Naive thymus-derived CD4-positive, alpha-beta T cell (primary cell): ENCODE measurements at regions not wholly inside any gene's neighbourhood (a gene's known extent, or its start where the extent isn't known, plus 50 kb on each side); places are given as distances from the start of the nearest gene placed in this dataset.

ENCODE experiments used
- ATAC-seq: fragments of 150-1000 bp; cut with Tn5 transposase; 2 replicates; pipeline ENCODE4 v1.10.0; 2021; ENCODE audit warnings: mild to moderate bottlenecking, moderate library complexity
- CTCF ChIA-PET: fragments of 350-600 bp; sonication (Branson Sonifier 250); formaldehyde crosslinking; loops from one replicate; lab custom pipeline; 2021; ENCODE audit warnings: antibody characterized with exemption; lab: Charles Lee
- POLR2A ChIA-PET: fragments of 350-600 bp; sonication (Branson Sonifier 250); formaldehyde crosslinking; loops from one replicate; lab custom pipeline; 2021; ENCODE audit warnings: antibody characterized with exemption, inconsistent platforms; lab: Charles Lee
- DNase-seq, 9 donors: peaks; one replicate each; pipeline versions ENCODE4 v3.0.0 to v3.0.0-alpha.2; 2020 to 2022; ENCODE audit warnings: mixed read lengths in 1 of 9
- H3K27ac ChIP-seq: one replicate; pipeline ENCODE4 v1.7.0; 2013; ENCODE audit warnings: mild to moderate bottlenecking, low read depth, low read length, moderate library complexity
- H3K27me3 ChIP-seq, 2 donors: one replicate each; pipeline ENCODE4 v1.7.0; 2013; ENCODE audit warnings: low read length in 2 of 2, mild to moderate bottlenecking in 2 of 2, moderate library complexity in 2 of 2; ENCODE audit not compliant: control insufficient read depth in 2 of 2, insufficient read depth in 2 of 2
- H3K36me3 ChIP-seq, 3 experiments: 1 replicate in 2 of 3; 2 replicates in 1 of 3; pipeline ENCODE4 v1.7.0; 2013; ENCODE audit warnings: low read length in 3 of 3, mild to moderate bottlenecking in 3 of 3, moderate library complexity in 1 of 3; ENCODE audit not compliant: insufficient read depth in 3 of 3, control insufficient read depth in 2 of 3
- H3K4me1 ChIP-seq, 2 donors: one replicate each; pipeline ENCODE4 v1.7.0; 2013; ENCODE audit warnings: low read length in 2 of 2, mild to moderate bottlenecking in 2 of 2, moderate library complexity in 1 of 2; ENCODE audit not compliant: control insufficient read depth in 2 of 2, insufficient read depth in 2 of 2
- H3K4me3 ChIP-seq: 2 replicates; pipeline ENCODE4 v1.7.0; 2013; ENCODE audit warnings: mild to moderate bottlenecking, low read length
- H3K9me3 ChIP-seq, 3 experiments: 1 replicate in 2 of 3; 2 replicates in 1 of 3; pipeline ENCODE4 v1.7.0; 2013; ENCODE audit warnings: low read length in 3 of 3; ENCODE audit not compliant: control insufficient read depth in 2 of 3
- H3K27ac Mint-ChIP-seq, 9 donors: one replicate each; pipeline ENCODE4 v1.8.0; 2020 to 2022; ENCODE audit warnings: mixed read lengths in 9 of 9, mild to moderate bottlenecking in 8 of 9, moderate library complexity in 5 of 9, inconsistent platforms in 2 of 9
- H3K27me3 Mint-ChIP-seq, 5 donors: one replicate each; pipeline ENCODE4 v1.8.0; 2021 to 2022; ENCODE audit warnings: mixed read lengths in 5 of 5, mild to moderate bottlenecking in 1 of 5
- H3K36me3 Mint-ChIP-seq, 5 donors: one replicate each; pipeline ENCODE4 v1.8.0; 2020 to 2022; ENCODE audit warnings: mixed read lengths in 5 of 5, mild to moderate bottlenecking in 3 of 5, inconsistent platforms in 1 of 5
- H3K4me1 Mint-ChIP-seq, 7 donors: one replicate each; pipeline ENCODE4 v1.8.0; 2020 to 2022; ENCODE audit warnings: mixed read lengths in 7 of 7, mild to moderate bottlenecking in 3 of 7, inconsistent platforms in 1 of 7
- H3K4me3 Mint-ChIP-seq, 10 donors: one replicate each; pipeline ENCODE4 v1.8.0; 2020 to 2022; ENCODE audit warnings: mild to moderate bottlenecking in 10 of 10, mixed read lengths in 10 of 10, moderate library complexity in 6 of 10, inconsistent platforms in 2 of 10
- H3K9me3 Mint-ChIP-seq, 11 donors: one replicate each; pipeline ENCODE4 v1.8.0; 2020 to 2022; ENCODE audit warnings: mixed read lengths in 11 of 11, mild to moderate bottlenecking in 4 of 11, inconsistent platforms in 1 of 11, moderate library complexity in 1 of 11
- intact Hi-C, 2 donors: fragments of 100-400 bp; cut with micrococcal nuclease; formaldehyde crosslinking; loops; one replicate each; pipeline ENCODE4 v1.15.1; 2023

DNA sequence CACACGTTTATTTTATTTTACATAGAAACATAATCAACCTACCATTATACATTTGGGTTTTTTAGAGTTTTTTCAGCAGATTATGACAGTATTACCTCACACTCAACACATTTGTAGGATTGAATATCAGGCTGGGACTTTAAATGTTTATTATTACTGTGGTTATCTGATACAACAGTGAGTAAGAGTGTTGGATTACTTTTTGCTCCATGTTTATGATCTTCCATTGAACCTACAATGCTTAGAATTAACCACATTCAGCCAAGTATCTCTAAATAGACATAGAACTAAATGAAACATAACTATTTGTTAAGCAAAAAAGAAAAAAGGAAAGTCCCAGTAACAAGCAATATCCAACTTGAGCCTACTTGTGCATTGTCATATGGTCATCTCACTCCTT is 607.4 kb upstream of the PITX2 start:
- DNase-seq = no peak
- peaks cover 0 to 12% (median 5%) of the 10 kb centered on the region in 11 donors for H3K9me3 Mint-ChIP-seq
- H3K9me3 ChIP-seq = no peaks in the 10 kb centered on the region
- H3K27ac ChIP-seq = no peak overlapping the region
- H3K27ac Mint-ChIP-seq = no peak overlapping the region
- H3K4me1 ChIP-seq = no peaks in the 10 kb centered on the region
- CTCF ChIA-PET = no interaction called here
- intact Hi-C loops = no loop called here
- H3K4me3 Mint-ChIP-seq = no peak overlapping the region
- H3K27me3 Mint-ChIP-seq = no peaks in the 10 kb centered on the region
- H3K4me3 ChIP-seq = no peak overlapping the region
- no peaks in the 10 kb centered on the region for H3K27me3 ChIP-seq
- H3K36me3 Mint-ChIP-seq = peaks cover 0 to 3% (median 0%) of the 10 kb centered on the region in 5 donors
- POLR2A ChIA-PET = no interaction called here
- H3K36me3 ChIP-seq = no peaks in the 10 kb centered on the region
- ATAC-seq = no peak
- no peaks in the 10 kb centered on the region for H3K4me1 Mint-ChIP-seq

GRCh38 chr4:111231281-111231680 is 608.4 kb upstream of the PITX2 start:
- ATAC-seq = no peak
- H3K27me3 ChIP-seq = no peaks in the 10 kb centered on the region
- DNase-seq = no peak
- Mint-ChIP-seq H3K4me1 (no peaks in the 10 kb centered on the region), H3K4me3 (no peak overlapping the region), H3K9me3 (peaks cover 0 to 12% (median 5%) of the 10 kb centered on the region in 11 donors), H3K27me3 (no peaks in the 10 kb centered on the region), H3K27ac (no peak overlapping the region), H3K36me3 (peaks cover 0 to 3% (median 0%) of the 10 kb centered on the region in 5 donors)
- ChIA-PET CTCF (no interaction called here), POLR2A (no interaction called here)
- no peak overlapping the region for H3K27ac ChIP-seq
- no peak overlapping the region for H3K4me3 ChIP-seq
- no peaks in the 10 kb centered on the region for H3K9me3 ChIP-seq
- H3K36me3 ChIP-seq = no peaks in the 10 kb centered on the region
- no peaks in the 10 kb centered on the region for H3K4me1 ChIP-seq
- intact Hi-C loops = no loop called here

- Mint-ChIP-seq H3K4me1 (no peaks in the 10 kb centered on the region), H3K27me3 (no peaks in the 10 kb centered on the region), H3K4me3 (no peak overlapping the region), H3K36me3 (peaks cover 0 to 3% (median 0%) of the 10 kb centered on the region in 5 donors), H3K9me3 (peaks cover 0 to 10% (median 3%) of the 10 kb centered on the region in 11 donors), H3K27ac (no peak overlapping the region)
- DNase-seq (no peak), ATAC-seq (no peak)
- Histone ChIP-seq H3K27ac (no peak overlapping the region), H3K9me3 (no peaks in the 10 kb centered on the region), H3K27me3 (no peaks in the 10 kb centered on the region), H3K4me3 (no peak overlapping the region), H3K36me3 (no peaks in the 10 kb centered on the region), H3K4me1 (no peaks in the 10 kb centered on the region)
- intact Hi-C loops = no loop called here
- ChIA-PET POLR2A (no interaction called here), CTCF (no interaction called here)
These were observed 612.1 kb upstream of the PITX2 start for GRCh38 chr4:111234939-111235338.

DNA sequence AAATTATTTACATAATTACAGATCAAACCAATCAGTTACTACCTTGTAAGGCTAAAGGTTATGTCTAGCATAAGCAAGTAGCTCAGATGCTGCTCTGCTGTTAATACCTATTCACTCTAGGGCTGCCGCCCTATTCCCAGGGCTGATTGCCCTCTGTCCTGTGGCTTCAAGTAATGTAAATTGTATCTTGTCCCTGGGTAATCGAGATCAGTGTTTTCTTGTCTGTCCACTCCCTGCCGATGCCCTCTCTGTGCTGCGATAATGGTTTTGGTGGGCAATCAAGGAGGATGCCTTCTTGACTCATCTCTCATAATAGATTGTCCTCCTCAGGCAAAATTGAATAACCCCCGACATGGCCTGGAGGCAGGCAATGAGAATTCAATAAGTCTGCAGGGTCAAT is 641.0 kb upstream of the PITX2 start:
- intact Hi-C loops = no loop called here
- H3K4me3 ChIP-seq = no peak overlapping the region
- ChIA-PET CTCF (no interaction called here), POLR2A (no interaction called here)
- no peaks in the 10 kb centered on the region for H3K4me1 ChIP-seq
- H3K9me3 ChIP-seq = no peaks in the 10 kb centered on the region
- Mint-ChIP-seq H3K27ac (no peak overlapping the region), H3K9me3 (peaks cover 0 to 14% (median 0%) of the 10 kb centered on the region in 11 donors), H3K27me3 (no peaks in the 10 kb centered on the region), H3K4me1 (no peaks in the 10 kb centered on the region), H3K4me3 (no peak overlapping the region), H3K36me3 (no peaks in the 10 kb centered on the region)
- no peaks in the 10 kb centered on the region for H3K27me3 ChIP-seq
- no peak for DNase-seq
- ATAC-seq = no peak
- no peaks in the 10 kb centered on the region for H3K36me3 ChIP-seq
- no peak overlapping the region for H3K27ac ChIP-seq

DNA sequence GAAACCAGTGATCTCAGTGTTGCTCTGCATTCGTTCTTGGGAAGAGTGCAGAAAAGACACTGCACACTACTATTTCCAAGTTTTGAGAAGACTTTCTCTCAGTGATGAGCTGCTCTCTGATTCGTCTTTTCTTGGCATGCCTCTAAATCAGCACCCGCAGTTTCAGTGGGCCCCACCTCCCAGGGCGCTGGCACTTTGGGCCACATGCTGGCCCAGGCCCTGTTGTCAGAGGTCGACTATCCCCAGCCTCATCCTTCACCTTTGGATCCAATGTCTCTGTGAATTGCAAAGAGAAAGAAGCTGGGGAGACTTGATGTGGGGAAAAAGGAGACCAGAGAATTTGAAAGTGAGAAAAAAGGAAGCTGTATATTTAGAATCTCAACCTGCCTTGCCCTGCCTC is 644.1 kb upstream of the PITX2 start:
- H3K4me1 ChIP-seq = no peaks in the 10 kb centered on the region
- no peaks in the 10 kb centered on the region for H3K36me3 Mint-ChIP-seq
- POLR2A ChIA-PET = no interaction called here
- no peaks in the 10 kb centered on the region for H3K27me3 ChIP-seq
- peaks cover 0 to 2% (median 0%) of the 10 kb centered on the region in 7 donors for H3K4me1 Mint-ChIP-seq
- H3K27ac Mint-ChIP-seq = no peak overlapping the region
- H3K27ac ChIP-seq = no peak overlapping the region
- ATAC-seq (no peak), DNase-seq (no peak)
- CTCF ChIA-PET = no interaction called here
- intact Hi-C loops = no loop called here
- H3K27me3 Mint-ChIP-seq = no peaks in the 10 kb centered on the region
- peaks cover 0 to 14% (median 0%) of the 10 kb centered on the region in 11 donors for H3K9me3 Mint-ChIP-seq
- no peaks in the 10 kb centered on the region for H3K9me3 ChIP-seq
- no peaks in the 10 kb centered on the region for H3K36me3 ChIP-seq
- H3K4me3 Mint-ChIP-seq = no peak overlapping the region
- H3K4me3 ChIP-seq = no peak overlapping the region

GRCh38 chr4:111267786-111268185 is 644.9 kb upstream of the PITX2 start:
- Mint-ChIP-seq H3K27ac (no peak overlapping the region), H3K4me3 (no peak overlapping the region), H3K9me3 (peaks cover 0 to 14% (median 0%) of the 10 kb centered on the region in 11 donors), H3K36me3 (no peaks in the 10 kb centered on the region), H3K4me1 (peaks cover 0 to 2% (median 0%) of the 10 kb centered on the region in 7 donors), H3K27me3 (no peaks in the 10 kb centered on the region)
- no peaks in the 10 kb centered on the region for H3K4me1 ChIP-seq
- DNase-seq (no peak), ATAC-seq (no peak)
- ChIA-PET CTCF (no interaction called here), POLR2A (no interaction called here)
- intact Hi-C loops = no loop called here
- H3K27me3 ChIP-seq = no peaks in the 10 kb centered on the region
- no peaks in the 10 kb centered on the region for H3K9me3 ChIP-seq
- no peak overlapping the region for H3K27ac ChIP-seq
- no peak overlapping the region for H3K4me3 ChIP-seq
- no peaks in the 10 kb centered on the region for H3K36me3 ChIP-seq

DNA sequence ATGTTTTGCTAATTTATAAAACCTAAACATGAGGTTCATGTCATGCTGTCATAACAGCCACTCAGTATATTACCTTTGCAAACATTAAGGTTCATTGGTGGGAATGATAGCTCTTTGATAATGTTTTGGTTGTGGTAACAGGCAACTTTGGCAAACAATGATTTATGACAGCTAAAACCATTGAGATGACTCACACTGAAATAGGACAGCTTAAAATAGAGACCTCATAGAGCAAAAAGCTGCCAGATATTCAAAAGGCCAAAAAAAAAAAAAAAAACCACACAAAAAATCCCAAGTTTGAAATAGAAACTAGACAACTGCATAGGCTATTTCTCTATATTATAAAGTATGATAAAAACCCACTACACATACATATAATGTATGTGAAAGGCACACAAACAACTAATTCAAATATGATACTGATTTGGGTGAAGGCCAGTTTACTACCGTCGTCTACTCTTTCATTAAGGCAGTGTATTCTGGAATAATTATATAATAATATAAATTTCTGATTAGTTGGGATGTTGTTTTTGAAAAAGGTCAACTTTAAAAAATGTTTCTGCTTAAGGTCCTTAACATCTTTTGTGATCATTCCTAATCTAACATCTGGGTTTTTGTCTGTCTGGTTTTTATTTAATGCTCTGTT is 646.0 kb upstream of the PITX2 start:
- H3K36me3 Mint-ChIP-seq = no peaks in the 10 kb centered on the region
- peaks cover 0 to 2% (median 0%) of the 10 kb centered on the region in 7 donors for H3K4me1 Mint-ChIP-seq
- H3K27me3 Mint-ChIP-seq = no peaks in the 10 kb centered on the region
- CTCF ChIA-PET = no interaction called here
- no peaks in the 10 kb centered on the region for H3K36me3 ChIP-seq
- intact Hi-C loops = no loop called here
- H3K9me3 ChIP-seq = no peaks in the 10 kb centered on the region
- H3K27ac ChIP-seq = no peak overlapping the region
- POLR2A ChIA-PET = no interaction called here
- H3K4me1 ChIP-seq = no peaks in the 10 kb centered on the region
- peaks cover 0 to 14% (median 0%) of the 10 kb centered on the region in 11 donors for H3K9me3 Mint-ChIP-seq
- no peak overlapping the region for H3K4me3 ChIP-seq
- ATAC-seq = no peak
- H3K27ac Mint-ChIP-seq = no peak overlapping the region
- H3K27me3 ChIP-seq = no peaks in the 10 kb centered on the region
- H3K4me3 Mint-ChIP-seq = no peak overlapping the region
- DNase-seq = no peak
